Jurkat, Clone E6-1 (cell line): ENCODE measurements at regions not wholly inside any gene's neighbourhood (a gene's known extent, or its start where the extent isn't known, plus 50 kb on each side); places are given as distances from the start of the nearest gene placed in this dataset.

ENCODE experiments used
- DNase-seq: peaks from one replicate; pipeline ENCODE4 v3.0.0-alpha.2; 2011; ENCODE audit warnings: low read depth, low spot score
- H3K4me3 ChIP-seq: 2 replicates; pipeline ENCODE4 v1.5.1; 2011; ENCODE audit warnings: mild to moderate bottlenecking, low read length, control low read depth, moderate library complexity

GRCh38 chr7:124532166-124532565 lies 233.4 kb downstream of the GPR37 start:
- no peak overlapping the region for H3K4me3 ChIP-seq
- DNase-seq, result no peak

DNA sequence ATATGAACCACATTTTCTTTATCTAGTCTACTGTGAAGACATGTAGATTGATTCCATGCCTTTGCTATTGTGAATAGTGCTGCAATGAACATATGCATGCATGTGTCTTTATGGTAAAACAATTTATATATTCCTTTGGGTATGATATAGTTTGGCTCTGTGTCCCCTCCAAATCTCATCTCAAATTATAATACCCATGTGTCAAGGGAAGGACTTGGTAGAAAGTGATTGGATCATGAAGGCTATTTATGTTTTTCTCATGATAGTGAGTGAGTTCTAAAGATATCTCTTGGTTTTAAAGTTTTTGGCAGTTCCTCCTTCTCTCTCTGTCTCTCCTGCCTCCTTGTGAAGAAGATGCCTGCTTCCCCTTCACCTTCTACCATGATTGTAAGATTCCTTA lies 248.7 kb downstream of the GPR37 start:
- no peak overlapping the region for H3K4me3 ChIP-seq
- no peak for DNase-seq

DNA sequence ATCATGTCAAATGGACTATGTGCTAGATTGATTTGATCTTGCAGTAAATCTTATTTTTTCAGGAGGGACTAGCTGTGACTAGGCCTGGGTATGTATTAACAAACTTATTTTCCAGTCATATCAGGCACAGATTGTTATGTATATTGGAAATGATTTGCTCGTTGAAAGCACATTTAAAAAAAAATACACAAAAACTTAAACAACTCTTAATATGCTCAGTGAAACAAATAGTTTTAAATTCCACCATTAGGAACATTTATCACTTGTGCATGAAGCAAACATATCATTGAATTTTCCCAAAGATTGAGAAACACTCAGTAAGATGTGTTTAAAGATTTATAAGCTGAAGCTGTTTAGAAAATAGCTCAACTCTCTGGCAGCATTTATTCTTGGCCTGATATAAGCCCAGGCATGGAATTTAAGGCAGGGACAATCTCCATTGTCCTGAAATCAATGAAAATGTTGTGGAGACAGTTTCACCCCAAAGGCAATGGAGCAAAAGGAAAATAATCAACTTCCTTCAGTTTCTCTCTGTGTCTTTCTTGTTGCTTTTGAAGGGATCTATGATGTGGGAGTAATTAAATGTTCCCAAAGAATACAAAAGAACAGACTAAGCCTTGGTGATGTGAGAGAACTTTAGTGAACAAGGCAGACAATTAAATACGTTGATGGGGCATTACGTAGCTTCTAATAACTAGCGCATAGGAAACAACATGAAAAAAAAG lies 250.3 kb downstream of the GPR37 start:
- no peak for DNase-seq
- no peak overlapping the region for H3K4me3 ChIP-seq

DNA sequence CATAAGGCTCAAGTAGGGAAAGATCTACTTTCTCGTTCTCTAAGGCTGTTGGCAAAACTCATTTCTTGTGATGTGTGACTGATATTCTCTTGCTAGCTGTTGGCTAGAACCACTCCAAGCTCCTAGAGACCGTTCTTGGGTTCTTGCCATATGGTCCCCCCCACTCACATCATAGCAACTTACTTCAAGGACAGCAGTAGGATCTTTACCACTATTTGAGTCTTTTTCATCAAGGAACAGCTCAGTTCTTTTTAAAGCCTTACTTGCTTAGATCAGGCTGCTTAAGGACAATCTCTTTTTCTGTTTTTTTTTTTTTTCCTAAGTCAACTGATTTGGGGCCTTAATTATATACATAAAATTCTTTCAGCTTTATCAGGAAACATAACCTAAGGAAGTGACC lies 251.1 kb downstream of the GPR37 start:
- DNase-seq, result no peak
- no peak overlapping the region for H3K4me3 ChIP-seq

DNA sequence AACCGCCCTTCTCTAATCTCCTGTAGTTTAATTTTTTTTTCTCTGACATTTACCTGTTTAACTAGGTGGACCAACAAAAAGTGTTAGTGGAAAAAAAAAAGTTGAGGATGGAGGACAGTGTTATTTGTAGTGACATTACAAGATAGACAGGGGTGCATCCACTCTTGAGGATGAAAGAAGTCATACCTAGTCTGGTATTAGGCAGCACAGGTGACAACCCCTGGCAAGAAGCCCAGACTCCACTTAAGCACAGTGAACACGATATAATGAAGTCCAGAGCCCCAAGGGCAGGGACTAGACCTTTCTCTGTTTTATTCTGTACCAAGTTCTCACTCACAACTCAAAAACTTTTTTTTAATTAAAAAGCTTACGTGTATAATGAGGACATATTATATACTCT lies 268.4 kb downstream of the GPR37 start:
- no peak overlapping the region for H3K4me3 ChIP-seq
- DNase-seq, result no peak

GRCh38 chr7:124489925-124490324 lies 275.7 kb downstream of the GPR37 start:
- H3K4me3 ChIP-seq, result no peak overlapping the region
- no peak for DNase-seq

GRCh38 chr7:124489082-124489819 lies 276.3 kb downstream of the GPR37 start:
- no peak for DNase-seq

DNA sequence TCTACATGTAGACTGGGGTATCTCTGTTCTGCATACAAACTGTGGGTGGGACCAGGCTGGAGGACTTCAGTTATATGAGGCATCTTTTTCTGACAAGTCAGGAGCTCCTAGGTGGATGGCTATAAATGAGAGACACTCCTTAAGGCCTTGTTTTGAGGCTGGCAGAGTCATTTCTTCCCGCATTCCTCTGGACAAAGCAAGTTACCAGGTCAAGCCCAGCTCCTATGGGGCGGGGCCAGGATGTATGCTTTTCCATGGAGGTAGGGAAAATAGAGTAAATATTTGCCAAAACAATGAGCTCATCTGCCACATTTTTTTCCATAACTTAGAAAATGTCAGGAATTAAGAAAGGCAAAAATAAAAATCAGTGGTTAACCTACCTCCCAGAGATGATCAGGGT lies 283.4 kb downstream of the GPR37 start:
- no peak for DNase-seq
- no peak overlapping the region for H3K4me3 ChIP-seq

More at GRCh38 chr7:124489082-124489819, 276.3 kb downstream of the GPR37 start:
- H3K4me3 ChIP-seq, result no peak overlapping the region

DNA sequence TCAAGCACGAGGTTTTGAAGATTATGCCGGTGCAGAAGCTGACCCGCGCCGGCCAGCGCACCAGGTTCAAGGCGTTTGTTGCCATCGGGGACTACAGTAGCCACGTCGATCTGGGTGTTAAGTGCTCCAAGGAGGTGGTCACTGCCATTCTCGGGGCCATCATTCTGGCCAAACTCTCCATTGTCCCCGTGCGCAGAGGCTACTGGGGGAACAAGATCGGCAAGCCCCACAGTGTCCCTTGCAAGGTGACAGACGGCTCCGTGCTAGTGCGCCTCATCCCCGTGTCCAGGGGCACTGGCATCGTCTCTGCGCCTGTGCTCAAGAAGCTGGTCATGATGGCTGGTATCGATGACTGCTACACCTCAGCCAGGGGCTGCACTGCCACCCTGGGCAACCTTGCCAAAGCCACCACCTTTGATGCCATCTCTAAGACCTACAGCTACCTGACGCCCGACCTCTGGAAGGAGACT lies 284.7 kb downstream of the GPR37 start:
- H3K4me3 ChIP-seq, result no peak overlapping the region
- no peak for DNase-seq

DNA sequence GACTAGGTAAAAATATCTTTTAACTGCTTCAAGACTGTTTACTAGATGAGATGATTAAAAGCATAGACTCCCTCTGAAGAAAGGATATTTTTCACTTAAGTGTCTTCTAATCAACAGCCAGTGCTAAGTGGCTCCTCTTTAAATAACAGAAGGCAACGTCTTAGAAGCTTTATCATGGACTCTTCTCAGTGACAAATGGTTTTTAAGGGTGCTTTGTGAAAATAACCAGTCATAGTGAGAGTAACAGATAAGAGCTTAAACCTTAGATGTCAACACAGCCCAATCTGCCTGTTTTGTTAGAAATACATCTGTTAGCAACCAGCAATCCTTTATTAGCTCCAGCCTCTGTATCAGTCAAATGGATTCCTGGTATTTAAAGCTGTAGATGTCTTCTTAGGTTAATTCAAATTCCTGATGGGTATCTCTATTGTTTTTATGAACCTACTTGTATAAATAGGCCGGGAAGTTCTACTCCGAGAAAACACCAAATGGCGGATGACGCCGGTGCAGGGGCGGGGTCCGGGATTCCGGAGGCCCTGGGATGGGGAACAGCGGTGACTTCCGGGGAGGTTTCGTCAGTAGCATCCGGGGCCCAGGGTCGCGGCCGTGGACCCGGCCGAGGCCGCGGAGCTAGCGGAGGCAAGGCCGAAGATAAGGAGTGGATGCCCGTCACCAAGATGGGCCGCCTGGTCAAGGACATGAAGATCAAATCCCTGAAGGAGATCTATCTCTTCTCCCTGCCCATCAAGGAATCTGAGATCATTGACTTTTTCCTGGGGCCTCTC lies 285.4 kb downstream of the GPR37 start:
- no peak overlapping the region for H3K4me3 ChIP-seq
- DNase-seq, result no peak

GRCh38 chr7:124462249-124462648 lies 303.3 kb downstream of the GPR37 start:
- no peak for DNase-seq
- no peak overlapping the region for H3K4me3 ChIP-seq

DNA sequence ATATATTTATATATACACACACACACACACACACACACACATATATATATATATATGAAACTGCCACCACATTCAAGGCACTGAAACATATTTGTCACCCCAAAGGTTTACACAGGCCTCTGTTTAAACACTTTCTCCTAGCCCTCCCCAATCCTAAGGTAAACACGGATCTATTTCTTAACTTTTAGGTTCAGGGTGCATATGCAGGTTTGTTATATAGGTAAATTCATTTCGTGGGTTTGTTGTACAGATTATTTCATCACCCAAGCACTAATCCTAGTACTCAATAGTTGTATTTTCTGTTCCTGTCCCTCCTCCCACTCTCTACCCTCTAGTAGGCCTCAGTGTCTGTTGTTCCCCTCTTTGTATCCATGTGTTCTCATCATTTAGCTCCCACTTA lies 305.0 kb downstream of the GPR37 start:
- no peak overlapping the region for H3K4me3 ChIP-seq
- no peak for DNase-seq

- H3K4me3 ChIP-seq, result no peak overlapping the region
- no peak for DNase-seq
Measured at GRCh38 chr7:124460056-124460450, 305.5 kb downstream of the GPR37 start.

DNA sequence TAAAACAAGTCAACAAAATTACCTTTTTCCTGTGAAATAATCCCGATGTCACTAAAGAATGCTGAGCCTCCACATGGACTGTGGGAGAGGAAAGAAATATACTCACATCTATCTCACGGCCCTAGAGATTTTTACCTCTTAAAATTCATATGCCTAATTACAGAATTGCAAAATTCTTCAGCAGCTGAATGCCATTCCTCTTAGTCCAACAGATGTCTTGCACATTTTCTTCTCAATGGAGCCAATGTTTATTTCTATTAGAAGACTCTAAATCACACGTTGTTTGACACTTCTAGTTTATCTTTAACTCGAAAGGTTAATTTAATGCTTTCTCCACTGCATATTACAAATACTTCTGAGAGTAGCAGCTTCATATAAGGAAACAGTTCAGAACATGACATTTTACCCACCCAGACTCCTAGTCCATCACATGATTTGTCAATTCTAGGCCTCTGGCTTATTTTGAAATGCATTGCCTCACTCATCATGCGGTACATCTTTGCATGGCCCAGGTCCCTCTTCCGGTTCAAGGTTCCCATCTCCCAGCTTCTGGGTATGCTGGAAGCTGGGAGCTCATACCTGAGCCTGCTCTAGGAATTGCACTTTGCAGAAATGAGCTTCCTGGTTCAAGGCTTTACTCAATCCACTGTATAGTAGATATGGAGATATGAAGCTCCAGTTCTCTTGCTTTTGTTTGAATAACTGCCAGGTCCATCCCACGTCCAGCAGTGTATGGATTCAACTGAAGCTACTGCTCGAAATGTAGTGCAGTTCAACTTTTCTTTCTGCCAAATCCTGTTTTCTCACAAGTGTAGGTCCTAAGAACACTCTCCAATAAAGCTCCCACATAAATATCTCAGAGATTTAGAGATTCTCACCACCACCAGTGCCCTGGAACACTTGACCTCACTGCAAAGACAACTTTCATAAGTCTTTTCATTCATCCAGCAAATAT lies 306.2 kb downstream of the GPR37 start:
- no peak overlapping the region for H3K4me3 ChIP-seq
- DNase-seq, result no peak

DNA sequence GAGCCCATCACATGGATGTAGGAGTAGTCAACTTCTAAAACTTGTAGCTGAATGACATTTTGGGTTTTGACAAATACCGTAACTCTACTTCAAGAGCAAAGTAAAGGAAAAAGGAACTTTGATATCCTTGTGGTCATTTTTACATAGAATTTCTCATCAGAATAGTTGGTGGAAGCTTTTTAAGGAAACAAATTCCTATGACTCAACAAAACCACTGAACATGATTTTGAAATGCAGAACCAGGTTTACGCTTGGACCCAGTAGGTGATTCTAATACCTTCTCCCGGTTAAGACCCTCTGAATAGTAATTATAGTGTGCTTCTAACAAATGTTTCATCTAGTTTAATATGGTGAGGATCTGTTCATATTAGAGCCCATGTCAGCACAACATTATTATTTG lies 307.8 kb downstream of the GPR37 start:
- DNase-seq, result no peak
- H3K4me3 ChIP-seq, result no peak overlapping the region

- DNase-seq, result no peak
- H3K4me3 ChIP-seq, result no peak overlapping the region
Measured at GRCh38 chr7:124456286-124456685, 309.3 kb downstream of the GPR37 start.

DNA sequence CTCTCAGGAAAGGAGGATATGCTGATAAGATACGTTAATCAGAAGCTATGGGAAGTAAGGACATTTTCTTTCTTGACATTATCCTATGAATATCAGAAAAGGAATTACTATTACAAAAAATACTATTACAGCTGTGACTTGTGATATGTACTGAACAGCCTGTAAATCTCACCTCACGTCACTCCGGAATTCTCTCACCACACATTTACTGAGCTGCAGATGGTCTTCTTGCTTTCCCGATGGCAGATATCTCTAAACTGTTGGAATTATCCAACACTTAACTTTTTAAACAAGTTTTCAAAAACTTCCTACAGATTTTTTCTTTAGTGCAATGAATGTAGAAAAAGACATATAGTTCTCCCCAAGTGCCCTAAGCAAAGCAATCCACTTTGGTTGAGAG lies 313.4 kb downstream of the GPR37 start:
- DNase-seq, result no peak
- H3K4me3 ChIP-seq, result no peak overlapping the region

GRCh38 chr7:124449896-124450295 lies 315.7 kb downstream of the GPR37 start:
- no peak for DNase-seq
- no peak overlapping the region for H3K4me3 ChIP-seq
